ENCODE measurements at regions not wholly inside any gene's neighbourhood (a gene's known extent, or its start where the extent isn't known, plus 50 kb on each side); places are given as distances from the start of the nearest gene placed in this dataset.

DNA sequence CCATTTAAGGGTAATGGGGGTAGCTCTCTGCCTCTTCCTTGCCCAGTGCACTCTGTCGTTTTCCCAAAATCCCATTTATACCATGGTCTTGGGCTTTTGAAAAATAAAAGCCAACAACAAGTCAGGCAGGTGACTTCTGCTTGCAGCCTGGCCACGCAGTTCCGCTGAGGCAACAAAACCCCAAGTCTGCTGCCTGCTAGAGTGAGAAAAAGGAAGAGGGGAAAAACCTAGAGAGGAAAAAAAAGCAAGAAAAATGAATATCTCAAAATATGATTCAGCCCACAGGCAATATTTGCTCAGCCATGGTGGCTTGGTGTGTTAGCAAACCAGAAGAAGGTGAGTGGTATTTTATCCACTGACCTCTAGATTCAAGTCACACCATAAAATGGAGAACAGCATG is 148.2 kb upstream of the FSTL4 start:
- TF ChIP-seq, protein P1, sequence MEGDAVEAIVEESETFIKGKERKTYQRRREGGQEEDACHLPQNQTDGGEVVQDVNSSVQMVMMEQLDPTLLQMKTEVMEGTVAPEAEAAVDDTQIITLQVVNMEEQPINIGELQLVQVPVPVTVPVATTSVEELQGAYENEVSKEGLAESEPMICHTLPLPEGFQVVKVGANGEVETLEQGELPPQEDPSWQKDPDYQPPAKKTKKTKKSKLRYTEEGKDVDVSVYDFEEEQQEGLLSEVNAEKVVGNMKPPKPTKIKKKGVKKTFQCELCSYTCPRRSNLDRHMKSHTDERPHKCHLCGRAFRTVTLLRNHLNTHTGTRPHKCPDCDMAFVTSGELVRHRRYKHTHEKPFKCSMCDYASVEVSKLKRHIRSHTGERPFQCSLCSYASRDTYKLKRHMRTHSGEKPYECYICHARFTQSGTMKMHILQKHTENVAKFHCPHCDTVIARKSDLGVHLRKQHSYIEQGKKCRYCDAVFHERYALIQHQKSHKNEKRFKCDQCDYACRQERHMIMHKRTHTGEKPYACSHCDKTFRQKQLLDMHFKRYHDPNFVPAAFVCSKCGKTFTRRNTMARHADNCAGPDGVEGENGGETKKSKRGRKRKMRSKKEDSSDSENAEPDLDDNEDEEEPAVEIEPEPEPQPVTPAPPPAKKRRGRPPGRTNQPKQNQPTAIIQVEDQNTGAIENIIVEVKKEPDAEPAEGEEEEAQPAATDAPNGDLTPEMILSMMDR (IDR thresholded peaks at IDR 0.05; ENCODE audit: low read depth, low read length), result no peak
- no peak overlapping the region for H3K27ac ChIP-seq

DNA sequence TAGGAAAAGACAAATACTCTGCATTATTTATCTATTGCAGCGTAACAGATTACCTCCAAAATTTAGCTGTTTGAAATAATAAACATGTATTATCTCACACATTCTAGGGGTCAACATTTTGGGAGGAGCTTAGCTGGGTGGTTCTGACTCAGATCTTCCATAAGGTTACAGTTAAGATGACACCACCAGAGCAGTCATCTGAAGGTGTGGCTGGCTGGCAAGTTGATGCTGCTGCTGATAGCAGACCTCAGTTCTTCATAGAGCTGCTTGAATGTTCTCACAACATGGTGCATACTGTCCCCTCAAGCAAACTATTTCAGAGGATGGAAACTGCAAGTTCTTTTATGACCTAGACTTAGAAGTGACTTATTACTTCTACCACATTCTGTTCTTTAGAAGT is 146.3 kb upstream of the FSTL4 start:
- Histone ChIP-seq H3K9me3 (ENCODE audit: low read depth) (no peaks in the 10 kb centered on the region), H3K27ac (no peak overlapping the region), H3K27me3 (peaks cover 32% of the 10 kb centered on the region), H3K4me3 (no peak overlapping the region), H3K4me1 (ENCODE audit: low read depth) (no peaks in the 10 kb centered on the region), H3K36me3 (no peaks in the 10 kb centered on the region)
- TF ChIP-seq, protein P1 (IDR thresholded peaks at IDR 0.05; ENCODE audit: low read depth, low read length), result no peak
- DNase-seq (ENCODE audit: low read depth in 1 of 2, low spot score in 1 of 2), result no peak

More for the DNA sequence above, 148.2 kb upstream of the FSTL4 start:
- Histone ChIP-seq H3K4me3 (no peak overlapping the region), H3K4me1 (ENCODE audit: low read depth) (no peaks in the 10 kb centered on the region), H3K9me3 (ENCODE audit: low read depth) (no peaks in the 10 kb centered on the region), H3K36me3 (no peaks in the 10 kb centered on the region), H3K27me3 (peaks cover 44% of the 10 kb centered on the region)
- DNase-seq (ENCODE audit: low read depth in 1 of 2, low spot score in 1 of 2), result no peak

DNA sequence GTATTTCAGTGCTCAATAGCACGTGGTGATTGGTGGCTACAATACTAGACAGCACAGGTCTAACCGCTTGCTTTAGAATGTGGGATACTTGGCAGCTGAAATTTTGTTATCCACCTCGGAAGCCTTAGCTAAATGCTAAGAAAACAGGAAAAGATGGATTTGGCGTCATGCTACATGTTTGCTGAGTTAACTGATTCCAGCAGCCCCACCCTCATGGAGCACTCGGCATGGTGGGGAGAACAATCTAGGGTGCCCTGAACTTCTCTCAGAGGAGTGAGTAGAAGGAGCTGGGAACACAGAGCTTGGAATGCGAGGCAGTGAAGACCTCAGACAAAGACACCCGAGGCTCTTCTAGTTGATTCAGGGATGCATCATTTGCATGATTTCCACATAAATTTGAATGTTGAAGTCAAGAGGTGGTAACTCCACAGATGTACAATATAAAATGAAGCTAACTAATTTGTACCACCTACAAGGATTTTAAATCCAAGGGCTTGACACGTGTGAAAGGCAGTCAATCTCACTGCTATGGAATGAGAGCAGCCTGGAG is 145.1 kb upstream of the FSTL4 start:
- H3K27me3 ChIP-seq, result peaks cover 22% of the 10 kb centered on the region
- no peaks in the 10 kb centered on the region for H3K9me3 ChIP-seq (ENCODE audit: low read depth)
- no peak overlapping the region for H3K27ac ChIP-seq
- H3K4me1 ChIP-seq (ENCODE audit: low read depth), result no peaks in the 10 kb centered on the region
- no peaks in the 10 kb centered on the region for H3K36me3 ChIP-seq
- no peak overlapping the region for H3K4me3 ChIP-seq
- DNase-seq (ENCODE audit: low read depth in 1 of 2, low spot score in 1 of 2), result no peak
- TF ChIP-seq, protein P1 (IDR thresholded peaks at IDR 0.05; ENCODE audit: low read depth, low read length), result no peak

DNA sequence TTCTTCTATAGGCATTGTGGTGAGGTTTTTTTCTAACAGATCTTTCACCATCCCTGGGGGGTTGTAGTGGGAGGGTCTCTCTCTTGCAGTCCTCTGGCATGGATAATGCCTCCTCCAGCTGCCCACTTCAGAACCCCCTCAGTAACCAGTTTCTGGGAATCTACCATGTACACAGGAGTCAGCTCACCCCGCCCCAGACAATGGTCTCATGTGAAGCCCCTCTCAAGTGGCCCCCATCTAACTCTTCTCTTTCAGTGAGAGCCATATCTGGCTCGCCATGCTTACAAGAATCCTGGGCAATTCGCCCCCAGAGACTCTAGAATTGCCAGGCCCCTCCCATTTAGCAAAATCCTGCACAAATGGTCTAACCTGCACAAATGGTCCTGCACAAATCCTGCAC is 144.4 kb upstream of the FSTL4 start:
- TF ChIP-seq, protein P1 (IDR thresholded peaks at IDR 0.05; ENCODE audit: low read depth, low read length), result no peak
- H3K9me3 ChIP-seq (ENCODE audit: low read depth), result no peaks in the 10 kb centered on the region
- DNase-seq (ENCODE audit: low read depth in 1 of 2, low spot score in 1 of 2), result no peak
- no peaks in the 10 kb centered on the region for H3K4me1 ChIP-seq (ENCODE audit: low read depth)
- H3K27ac ChIP-seq, result no peak overlapping the region
- H3K36me3 ChIP-seq, result no peaks in the 10 kb centered on the region
- peaks cover 22% of the 10 kb centered on the region for H3K27me3 ChIP-seq
- H3K4me3 ChIP-seq, result no peak overlapping the region

DNA sequence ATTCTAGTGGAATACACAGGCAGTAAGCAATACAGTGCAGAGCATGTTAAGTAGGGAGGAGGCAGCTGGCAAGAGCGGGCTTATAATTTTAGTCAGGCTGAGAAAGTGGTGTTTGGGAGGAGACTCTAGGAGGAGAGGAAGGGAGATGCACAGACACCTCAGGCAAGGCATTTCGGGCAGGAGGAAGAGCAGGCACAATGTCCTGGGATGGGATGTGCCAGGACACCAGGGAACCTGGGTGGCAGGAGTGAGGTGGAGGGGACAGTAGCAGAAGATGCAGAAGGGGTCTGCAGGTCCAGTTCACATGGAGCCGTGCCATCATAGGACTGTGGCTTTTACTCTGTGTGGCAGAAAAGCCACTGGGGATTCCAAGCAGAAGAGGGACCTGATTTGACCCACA is 143.7 kb upstream of the FSTL4 start:
- Histone ChIP-seq H3K4me3 (no peak overlapping the region), H3K36me3 (no peaks in the 10 kb centered on the region), H3K4me1 (ENCODE audit: low read depth) (no peaks in the 10 kb centered on the region), H3K9me3 (ENCODE audit: low read depth) (no peaks in the 10 kb centered on the region), H3K27me3 (peaks cover 21% of the 10 kb centered on the region), H3K27ac (no peak overlapping the region)
- TF ChIP-seq, protein P1 (IDR thresholded peaks at IDR 0.05; ENCODE audit: low read depth, low read length), result no peak
- DNase-seq (ENCODE audit: low read depth in 1 of 2, low spot score in 1 of 2), result no peak
